ENCODE measurements at regions not wholly inside any gene's neighbourhood (a gene's known extent, or its start where the extent isn't known, plus 50 kb on each side); places are given as distances from the start of the nearest gene placed in this dataset.

DNA sequence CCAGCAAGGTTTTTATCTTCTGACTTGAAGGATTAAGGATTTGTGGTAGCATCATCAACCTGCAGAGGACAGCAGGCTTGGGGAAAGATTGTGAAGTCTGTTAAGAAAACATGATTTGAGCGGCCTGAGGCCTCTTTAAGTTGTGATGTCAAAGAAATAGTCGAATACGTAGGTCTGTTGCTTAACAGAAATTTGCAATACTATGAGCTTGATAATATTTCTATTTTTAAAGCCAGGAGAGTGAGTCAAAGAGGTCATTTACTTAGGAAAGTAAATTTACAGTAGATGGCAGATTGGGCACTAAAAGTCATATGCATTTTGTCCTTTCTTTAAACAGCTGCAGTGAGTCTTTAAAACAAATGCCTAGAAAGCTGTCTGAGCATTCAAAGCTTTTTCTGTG is 336.3 kb downstream of the DIPK2A start:
- DNase-seq = no peak

DNA sequence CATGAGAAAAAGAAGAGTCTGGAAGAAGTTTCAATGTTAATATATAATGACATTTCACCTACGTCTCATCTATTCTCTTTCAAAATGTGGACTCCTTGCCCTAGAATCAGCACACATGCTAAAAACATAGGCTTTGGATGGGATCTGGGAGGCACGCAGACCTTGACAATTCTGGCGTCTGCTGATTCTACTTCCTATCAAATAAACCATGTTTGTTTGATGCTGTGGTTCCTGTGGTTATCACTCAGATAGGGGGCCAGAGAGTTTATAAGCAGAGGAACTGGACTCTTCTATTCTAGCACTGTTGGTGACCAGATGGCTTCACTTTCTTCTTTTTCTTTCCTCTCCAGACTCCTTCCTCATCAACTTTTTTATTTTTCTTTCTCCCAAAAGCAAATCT is 336.8 kb downstream of the DIPK2A start:
- no peak for DNase-seq

DNA sequence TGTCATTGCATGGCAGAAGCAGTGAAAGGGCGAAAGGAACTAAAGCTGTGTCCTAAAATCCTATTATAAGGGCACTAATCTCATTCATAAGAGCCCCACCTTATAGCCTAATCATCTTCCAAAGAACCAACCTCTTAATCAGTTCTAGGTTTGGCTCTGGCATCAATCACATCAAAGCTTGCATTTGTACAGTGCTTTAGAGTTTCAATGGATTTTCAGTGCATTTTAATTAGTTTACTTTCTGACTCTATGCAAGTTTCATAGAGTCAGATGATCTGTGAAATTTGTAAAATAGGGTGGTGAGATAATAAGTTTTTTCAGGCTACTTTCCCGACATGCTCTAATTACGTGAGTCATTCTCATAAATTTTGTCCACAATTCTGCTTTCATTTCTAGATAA is 341.1 kb downstream of the DIPK2A start:
- no peak for DNase-seq

DNA sequence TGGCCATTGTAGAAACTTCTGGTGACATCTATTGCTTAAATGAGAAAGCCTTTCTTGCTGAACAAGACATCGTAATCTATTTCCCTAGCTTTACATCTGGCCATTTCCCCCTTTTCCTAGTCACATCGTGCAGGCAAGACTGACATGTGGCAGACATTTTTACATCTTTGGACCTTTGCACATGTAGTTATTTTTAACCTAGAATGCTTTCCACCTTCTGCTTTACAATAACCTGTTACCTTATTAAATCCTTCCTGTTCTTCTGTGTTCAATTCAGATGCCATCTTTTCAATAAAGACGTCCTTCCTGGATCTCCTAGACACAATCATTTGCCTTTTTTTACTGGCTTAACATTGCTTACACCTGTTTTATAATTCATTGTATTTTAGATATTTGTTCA is 343.3 kb downstream of the DIPK2A start:
- DNase-seq = no peak

DNA sequence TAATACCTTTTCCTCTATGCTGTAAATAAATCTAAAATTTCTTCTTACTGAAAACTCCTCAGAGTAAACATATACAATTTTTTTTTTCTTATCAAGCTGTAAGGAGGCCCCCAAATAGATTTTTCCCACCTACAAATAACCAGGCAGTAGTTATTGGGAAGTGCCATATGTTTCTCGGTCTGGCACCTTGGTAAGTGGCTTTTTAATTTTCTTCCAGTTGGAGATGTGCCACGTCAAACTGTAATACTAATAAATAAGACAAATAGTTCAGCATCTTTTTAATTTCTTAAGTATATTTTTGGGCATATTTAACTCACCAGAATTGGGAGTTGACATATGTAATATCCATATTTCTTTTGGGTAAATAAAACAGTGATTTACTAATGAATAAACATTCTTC is 346.3 kb downstream of the DIPK2A start:
- DNase-seq = no peak

DNA sequence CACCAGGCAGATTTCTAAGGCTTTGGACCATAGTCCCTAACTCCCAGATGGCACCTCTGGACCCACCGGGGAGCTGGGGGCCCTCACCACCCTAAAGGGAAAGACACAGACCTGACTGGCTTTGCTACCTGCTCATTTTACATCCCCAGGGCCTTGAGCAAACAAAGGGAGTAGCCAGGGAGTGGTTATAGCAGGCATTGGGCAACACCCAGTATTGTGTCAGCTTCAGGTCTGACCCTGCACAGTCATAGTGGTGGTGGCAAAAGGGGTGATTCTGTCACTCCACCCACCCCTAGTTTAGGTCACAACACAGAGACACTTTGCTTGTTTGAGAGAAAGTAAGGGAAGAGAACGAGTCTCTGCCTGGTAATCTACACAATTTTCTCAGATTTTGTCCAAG is 352.5 kb downstream of the DIPK2A start:
- no peak for DNase-seq

DNA sequence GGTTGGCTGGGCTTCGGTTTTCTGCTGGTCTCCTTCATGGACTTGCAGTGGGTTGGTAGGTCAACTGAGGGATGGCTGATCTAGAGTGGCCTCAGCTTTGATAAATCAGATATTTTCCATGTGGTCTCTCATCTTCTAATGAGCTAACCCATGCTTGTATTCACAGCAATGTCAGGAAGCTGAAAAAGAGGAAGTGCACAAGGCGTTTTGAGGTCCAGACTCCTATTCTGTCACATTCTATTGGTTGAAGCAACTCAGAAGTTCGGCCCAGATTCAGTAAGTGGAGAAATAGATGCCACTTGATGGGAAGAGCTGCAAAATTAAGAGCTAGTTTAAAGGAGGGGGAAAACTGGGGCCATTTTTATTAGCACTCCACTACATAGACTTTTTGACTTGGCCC is 361.2 kb downstream of the DIPK2A start:
- no peak for DNase-seq

DNA sequence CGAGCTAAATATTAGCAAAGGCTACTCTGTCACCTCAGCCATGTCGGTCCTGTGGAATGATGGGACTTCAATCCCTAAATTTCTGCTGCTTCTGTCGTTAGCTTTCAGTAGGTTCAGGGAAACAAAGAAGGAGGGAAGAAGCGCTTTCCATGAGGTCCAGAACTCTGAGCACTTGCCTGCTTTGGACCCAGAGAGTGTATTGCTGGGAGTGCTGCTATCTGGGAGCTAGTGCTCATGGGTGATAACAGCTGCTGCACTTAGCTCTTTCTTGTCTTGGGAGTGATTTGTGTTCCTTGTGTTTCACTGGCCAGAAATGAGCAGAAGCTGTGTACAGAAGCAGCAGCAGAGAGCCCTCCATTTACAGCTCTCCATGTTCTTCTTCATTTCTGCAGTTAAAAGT is 369.8 kb downstream of the DIPK2A start:
- DNase-seq = no peak

DNA sequence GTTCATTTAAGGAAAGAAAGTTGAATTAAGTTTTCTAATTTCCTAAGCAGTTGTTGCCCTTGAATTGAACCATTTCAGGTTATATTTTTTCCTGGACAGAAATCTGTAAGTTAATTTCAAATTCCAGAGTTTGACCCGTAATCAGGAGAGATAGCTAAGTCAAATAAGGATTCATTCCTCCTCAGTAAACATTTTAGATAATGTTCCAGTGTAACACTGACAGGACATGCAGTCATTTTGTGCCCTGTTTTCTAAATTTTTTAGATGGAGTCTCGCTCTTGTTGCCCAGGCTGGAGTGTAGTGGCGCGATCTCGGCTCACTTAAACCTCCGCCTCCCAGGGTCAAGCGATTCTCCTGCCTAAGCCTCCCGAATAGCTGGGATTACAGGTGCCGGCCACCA is 371.7 kb downstream of the DIPK2A start:
- DNase-seq = no peak

DNA sequence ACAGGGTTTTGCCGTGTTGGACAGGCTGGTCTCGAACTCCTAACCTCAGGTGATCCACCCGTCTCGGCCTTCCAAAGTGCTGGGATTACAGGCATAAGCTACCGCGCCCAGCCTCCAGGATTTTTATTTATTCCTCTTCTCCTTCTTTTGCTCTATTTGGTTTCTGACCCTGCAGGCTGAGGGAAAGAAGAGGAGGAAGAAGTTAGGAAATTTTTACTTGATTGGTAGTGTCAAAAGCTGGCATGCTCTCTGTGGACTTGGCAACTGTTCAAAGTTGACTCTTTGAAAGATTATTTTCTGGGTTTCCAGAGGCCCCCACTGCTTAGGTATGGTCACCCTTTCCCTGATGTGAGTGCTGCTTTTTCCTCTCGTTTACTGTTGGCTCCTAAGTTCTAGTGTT is 372.2 kb downstream of the DIPK2A start:
- no peak for DNase-seq

DNA sequence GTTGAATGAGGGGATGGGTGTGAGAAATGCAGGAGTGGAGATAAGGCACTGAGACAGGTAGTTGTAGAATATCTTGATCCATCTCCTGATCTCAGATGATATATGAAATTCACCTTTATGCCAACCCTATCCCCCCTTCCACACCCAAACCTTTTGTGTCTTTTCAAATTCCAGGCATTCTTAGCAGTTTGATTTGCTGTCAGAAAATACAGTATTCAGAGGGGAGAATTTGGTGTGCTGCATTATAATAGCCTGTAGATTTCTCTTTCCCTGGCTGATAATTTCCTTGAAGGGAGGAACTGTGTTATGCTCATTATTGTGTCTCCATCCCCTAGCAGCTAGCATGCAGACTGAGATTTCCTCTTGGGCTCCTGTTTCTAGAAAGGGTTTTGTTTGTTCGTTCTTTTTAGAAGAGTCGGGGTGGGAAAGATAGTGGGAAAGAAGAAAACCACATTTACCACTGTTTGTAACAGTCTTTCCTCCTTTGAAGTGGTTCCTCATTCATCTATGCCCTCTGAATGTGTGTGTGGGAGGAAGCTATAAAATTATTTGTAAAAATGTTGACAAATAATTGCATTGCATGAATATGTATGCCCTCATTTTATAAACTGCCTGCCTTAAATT is 373.4 kb downstream of the DIPK2A start:
- no peak for DNase-seq

DNA sequence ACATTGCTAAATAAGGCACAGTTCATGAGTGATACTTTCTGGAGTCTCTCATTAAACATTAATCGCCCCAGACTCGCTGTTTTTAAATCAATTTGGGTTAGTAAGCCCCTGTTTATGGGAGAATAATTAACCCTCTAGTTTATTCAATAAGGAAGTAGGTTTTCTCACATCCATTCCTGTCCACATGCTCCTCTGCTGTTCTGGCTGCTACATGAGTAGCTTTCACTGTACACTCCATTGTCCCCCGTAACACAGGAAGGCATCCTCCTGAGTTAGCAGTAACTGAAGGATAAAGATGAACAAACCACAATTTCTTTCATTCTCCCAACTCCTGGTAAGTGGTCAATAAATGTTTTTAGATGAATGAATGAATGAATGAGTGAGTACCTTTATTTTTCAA is 378.5 kb downstream of the DIPK2A start:
- DNase-seq = no peak

DNA sequence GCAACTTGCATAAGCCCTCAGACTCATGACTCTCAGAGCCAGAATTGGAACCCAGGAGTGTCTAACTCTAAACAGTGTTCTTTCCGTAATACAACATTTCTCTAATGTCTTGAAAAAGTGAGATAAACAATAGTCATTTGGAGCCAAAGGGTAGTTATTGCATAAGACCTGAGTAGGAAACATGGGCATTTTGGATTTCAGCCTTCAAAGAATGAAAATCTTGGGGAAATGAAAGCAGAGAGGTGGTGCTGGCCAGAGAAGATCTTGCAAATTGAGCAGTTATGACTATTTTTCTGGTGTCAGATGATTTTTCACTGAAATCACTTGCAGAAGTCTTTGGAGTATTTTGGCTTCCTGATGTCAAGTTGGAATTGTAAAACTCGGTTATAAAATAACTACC is 379.4 kb downstream of the DIPK2A start:
- no peak for DNase-seq

DNA sequence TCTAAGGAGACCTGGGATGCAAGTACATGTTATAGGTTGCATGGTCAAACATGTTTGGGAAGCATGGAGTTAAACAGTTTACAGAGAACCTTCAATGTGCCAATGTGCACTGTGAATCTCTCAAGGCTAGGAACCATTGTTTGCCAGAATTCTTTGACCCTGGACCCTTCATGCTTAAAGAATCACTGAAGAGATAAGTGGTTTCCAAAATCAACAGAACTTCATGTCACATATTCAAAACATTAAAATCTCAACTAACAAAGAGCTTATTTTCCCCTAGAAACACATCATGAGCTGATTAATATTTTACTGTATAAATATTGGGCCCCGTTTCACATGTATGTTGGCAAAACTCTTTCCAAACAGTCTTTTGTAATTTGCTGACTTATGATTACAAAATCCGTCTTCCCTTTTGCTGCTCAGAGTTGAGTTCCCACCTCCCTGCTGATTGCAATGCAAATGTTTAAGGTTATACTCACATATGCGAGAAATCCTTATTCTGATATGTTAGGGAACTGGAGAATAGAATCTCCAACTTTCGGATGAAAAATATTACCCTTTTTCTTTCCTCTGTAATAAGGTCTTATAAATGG is 380.2 kb downstream of the DIPK2A start:
- DNase-seq = no peak

DNA sequence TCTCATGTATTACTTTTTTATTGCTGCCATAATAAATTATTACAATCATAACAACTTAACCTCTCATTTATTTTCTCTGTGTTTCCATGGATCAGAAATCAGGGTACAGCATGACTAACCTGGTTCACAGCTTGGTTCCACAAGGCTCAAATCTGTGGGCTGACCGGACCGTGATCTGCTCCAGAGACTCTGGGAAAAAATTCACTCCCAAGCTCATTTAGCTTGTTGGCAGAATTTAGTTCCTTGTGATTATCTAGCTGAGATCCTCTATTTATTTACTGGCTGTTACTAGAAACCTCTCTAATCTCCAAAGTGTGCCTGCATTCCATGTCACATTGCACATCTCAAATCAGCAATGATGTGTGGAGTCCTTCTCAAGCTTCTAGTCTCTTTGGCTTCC is 386.6 kb downstream of the DIPK2A start:
- DNase-seq = no peak

DNA sequence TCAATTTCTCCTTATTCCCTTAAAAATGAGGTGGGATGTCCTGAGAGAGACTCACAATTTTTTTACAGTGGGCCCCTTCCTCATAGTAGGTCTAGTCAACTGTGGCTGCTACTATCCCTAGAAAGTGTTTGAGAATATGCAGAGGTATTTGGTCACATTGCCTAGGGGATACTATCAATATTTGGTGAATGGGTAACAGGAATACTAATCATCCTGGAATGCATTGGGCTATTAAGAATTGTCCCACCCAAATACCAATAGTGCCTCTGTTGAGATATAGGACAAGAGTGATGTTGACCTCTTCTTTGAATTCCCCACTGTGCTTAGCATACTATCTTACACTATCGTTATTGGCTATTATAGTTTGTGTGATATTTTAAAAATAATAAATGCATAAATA is 389.4 kb downstream of the DIPK2A start:
- DNase-seq = no peak

DNA sequence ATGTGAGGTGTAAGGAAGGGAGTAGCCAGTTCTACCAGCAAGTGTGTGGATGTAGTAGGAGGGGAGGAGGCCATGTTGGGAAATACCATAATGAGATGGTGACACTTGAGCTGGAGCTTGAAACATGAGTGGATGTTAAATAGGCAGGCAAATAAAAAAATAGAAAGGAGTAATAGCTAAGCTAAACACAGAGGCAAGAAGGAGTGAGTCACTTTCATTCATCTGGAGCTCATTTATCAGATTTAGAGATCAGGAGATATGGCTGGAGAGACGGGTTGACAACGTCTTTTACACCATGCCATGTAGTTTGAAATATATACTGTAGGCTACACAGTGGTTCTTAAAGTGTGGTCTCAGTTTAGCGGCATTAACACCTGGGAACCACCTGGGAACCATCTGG is 390.5 kb downstream of the DIPK2A start:
- peak; percentile 23 to 26 for DNase-seq

DNA sequence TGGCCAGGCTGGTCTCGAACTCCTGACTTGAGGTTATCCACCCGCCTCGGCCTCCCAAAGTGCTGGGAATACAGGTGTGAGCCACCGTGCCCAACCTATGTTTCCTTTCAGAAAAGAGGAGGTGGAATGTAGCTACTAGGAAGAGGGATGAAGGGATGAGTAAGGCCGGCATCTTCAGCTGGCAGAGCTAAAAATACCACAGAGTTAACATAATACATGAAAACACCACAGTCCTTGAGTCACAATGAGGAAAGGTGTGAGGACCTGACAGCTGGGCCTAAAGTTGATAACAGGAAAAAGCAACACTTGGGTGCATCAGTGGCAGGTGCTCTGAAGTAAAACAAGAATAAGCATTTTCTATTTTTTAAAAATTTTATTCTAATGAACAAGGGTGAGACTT is 392.2 kb downstream of the DIPK2A start:
- no peak for DNase-seq

DNA sequence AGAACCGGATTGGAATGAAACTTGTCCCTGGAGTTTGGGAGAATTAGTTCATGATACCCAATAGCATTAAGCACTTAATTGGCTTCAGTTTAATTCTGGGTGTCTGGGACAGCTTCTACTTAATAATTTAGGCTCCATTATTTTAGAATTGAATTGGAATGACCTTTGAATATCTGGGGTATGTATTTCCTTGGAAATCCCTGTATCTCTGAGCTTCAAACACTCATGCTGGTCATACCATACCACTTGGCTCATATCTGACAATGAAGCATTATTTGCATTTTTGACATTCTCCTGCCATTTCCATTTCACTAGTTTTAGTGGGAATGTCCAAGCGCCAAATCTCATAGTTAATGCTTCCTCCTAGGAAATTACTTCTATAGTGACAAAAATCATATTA is 393.1 kb downstream of the DIPK2A start:
- DNase-seq = no peak

DNA sequence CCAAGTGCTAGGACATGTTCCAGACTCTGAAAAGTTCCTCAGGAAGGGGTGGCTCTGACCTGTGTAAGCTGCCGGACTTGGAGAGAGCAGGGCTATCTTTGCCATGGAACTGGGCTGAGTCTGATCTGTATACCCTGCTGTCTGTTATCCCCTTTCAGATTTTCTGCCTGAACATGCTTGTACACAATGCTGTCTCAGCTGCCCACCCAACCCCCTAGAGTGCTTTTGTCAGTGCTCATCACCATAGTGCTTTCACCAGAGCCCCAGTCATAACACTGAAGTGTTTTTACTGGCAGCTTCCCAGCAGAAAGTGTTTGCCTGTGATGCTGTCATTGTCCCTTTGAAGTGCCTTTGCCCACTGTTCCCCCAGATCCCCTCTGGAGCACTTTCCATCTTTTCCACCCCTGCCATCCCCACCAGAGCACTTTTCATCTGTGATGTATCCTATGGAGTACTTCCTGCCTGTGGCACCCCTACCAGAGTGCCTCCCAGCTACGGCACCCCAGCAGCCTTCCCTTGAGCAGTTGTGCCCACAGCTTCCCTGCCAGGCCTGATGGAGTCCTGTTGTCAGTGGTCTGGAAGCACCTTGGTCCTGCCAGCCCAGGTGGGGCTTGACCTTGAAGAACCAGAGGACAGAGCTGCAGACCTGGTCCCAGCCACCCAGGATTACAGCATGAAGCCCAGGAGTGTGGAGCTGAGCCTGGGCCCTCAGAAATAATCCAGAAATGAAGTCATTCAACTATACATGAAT is 397.7 kb downstream of the DIPK2A start:
- DNase-seq = peak; percentile 91 to 95

DNA sequence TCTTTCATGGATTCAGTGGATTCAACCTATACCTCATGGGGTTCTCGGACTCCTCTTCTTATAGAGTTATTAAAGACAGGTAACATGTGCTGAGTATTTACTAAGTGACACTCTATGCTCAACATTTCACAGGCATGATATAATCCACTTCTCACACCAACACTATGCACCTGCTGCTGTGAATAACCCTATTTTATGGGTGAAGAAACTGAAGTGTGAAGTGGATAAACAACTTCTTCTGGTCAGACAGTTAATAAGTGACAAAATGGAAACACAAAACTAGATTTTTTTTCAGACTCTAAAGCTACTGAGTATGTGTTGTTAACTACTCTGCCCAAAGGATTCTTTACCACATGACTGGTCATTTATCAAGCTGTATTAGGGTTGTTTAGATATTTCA is 403.5 kb downstream of the DIPK2A start:
- DNase-seq = no peak

DNA sequence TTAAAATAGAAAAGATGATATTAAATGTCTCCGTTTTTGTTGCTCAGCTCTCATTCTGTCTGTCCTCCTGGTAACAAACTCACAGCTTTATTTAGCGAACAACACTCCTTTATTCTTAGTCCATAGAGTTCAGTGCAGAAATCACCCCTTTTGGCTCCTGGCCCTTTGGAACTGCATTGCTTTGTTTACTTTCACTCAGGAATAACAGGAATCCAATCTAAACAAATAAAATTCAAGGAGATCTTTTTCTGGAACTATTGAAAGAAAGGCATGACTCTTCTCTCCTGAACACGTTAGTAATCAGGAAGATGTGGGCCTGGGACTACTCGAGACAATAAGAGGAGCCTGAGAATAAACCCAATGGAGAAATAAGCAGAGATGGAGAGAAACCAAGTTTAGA is 409.2 kb downstream of the DIPK2A start:
- no peak for DNase-seq

DNA sequence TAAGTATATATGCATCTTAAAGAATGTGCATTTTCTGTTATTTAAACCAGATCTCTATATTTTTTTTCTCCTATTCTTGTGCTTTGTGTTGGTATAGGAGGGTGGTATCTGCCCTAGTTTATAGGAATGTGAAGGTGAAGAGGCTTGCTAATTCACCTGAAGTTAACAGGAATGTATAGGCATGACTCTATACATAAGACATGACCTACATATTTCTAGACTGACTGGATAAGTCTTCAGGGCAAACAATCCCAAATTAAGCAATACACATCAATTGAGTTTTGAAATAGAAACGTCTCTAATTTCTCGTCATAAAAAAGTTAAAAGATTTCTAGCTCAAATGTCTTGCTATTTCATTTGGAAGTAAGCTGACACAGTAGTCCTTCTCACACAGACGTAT is 410.0 kb downstream of the DIPK2A start:
- DNase-seq = no peak

DNA sequence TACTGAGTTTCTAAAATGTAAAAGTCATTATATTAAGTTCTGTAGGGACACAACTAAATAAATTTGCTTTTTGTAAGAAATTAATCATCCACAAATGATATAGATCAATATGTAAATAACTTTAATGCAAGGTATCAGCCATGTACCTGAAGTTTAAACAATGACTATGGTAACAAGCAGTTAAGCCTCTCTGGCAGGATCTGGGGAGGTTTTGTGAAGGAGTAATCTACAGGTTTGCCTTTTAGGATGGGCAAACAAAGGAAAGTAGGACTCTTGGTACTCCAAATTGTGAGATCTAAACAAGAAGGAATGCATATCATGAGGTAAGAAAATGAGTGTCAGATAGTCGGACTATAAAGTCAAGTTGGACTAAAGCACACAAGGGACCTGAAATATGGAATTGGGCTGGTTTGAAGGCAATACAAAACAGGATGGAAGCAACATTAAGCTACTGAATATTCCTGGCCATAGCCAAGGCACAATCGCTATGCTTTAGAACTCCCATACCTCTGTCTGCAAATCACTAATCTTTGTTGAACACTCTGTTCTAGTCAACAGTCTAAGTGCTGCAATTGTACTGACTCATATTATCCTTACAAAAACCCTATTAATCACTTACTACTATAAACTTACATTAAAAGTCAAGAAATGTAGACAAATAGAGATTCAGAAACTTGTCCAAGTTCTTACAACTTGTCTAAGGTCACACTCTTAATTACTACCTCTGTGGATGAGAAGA is 412.8 kb downstream of the DIPK2A start:
- no peak for DNase-seq

Data from SHP77 (cell line).